ENCODE measurements at regions not wholly inside any gene's neighbourhood (a gene's known extent, or its start where the extent isn't known, plus 50 kb on each side); places are given as distances from the start of the nearest gene placed in this dataset.

GRCh38 chr6:91376686-91377085, 789.8 kb upstream of the MAP3K7 start:
- Histone ChIP-seq H3K27ac (ENCODE audit: low read depth, low read length) (no peak overlapping the region), H3K27me3 (ENCODE audit: control insufficient read depth in 1 of 2, insufficient read depth in 2 of 2, low read length in 2 of 2) (no peaks in the 10 kb centered on the region), H3K4me1 (ENCODE audit: control insufficient read depth in 1 of 2, insufficient read depth in 2 of 2, low read length in 2 of 2) (peaks cover 9 to 21% of the 10 kb centered on the region in 2 donors), H3K36me3 (ENCODE audit: control insufficient read depth in 1 of 2, insufficient read depth in 2 of 2, low read length in 2 of 2) (no peaks in the 10 kb centered on the region), H3K4me3 (ENCODE audit: low read depth in 1 of 2, low read length in 2 of 2) (no peak overlapping the region), H3K9me3 (ENCODE audit: control insufficient read depth in 1 of 2, low read length in 2 of 2) (no peaks in the 10 kb centered on the region), H3K9ac (ENCODE audit: low read depth in 1 of 2, low read length in 2 of 2) (no peak overlapping the region)

- Histone ChIP-seq H3K27me3 (ENCODE audit: control insufficient read depth in 1 of 2, insufficient read depth in 2 of 2, low read length in 2 of 2) (no peaks in the 10 kb centered on the region), H3K27ac (ENCODE audit: low read depth, low read length) (no peak overlapping the region), H3K9me3 (ENCODE audit: control insufficient read depth in 1 of 2, low read length in 2 of 2) (no peaks in the 10 kb centered on the region), H3K4me1 (ENCODE audit: control insufficient read depth in 1 of 2, insufficient read depth in 2 of 2, low read length in 2 of 2) (no peaks in the 10 kb centered on the region), H3K4me3 (ENCODE audit: low read depth in 1 of 2, low read length in 2 of 2) (no peak overlapping the region), H3K36me3 (ENCODE audit: control insufficient read depth in 1 of 2, insufficient read depth in 2 of 2, low read length in 2 of 2) (no peaks in the 10 kb centered on the region), H3K9ac (ENCODE audit: low read depth in 1 of 2, low read length in 2 of 2) (no peak overlapping the region)
Measured at GRCh38 chr6:91366781-91367180, 779.9 kb upstream of the MAP3K7 start.

- Histone ChIP-seq H3K9me3 (ENCODE audit: control insufficient read depth in 1 of 2, low read length in 2 of 2) (no peaks in the 10 kb centered on the region), H3K4me3 (ENCODE audit: low read depth in 1 of 2, low read length in 2 of 2) (no peak overlapping the region), H3K27me3 (ENCODE audit: control insufficient read depth in 1 of 2, insufficient read depth in 2 of 2, low read length in 2 of 2) (no peaks in the 10 kb centered on the region), H3K27ac (ENCODE audit: low read depth, low read length) (no peak overlapping the region), H3K36me3 (ENCODE audit: control insufficient read depth in 1 of 2, insufficient read depth in 2 of 2, low read length in 2 of 2) (no peaks in the 10 kb centered on the region), H3K4me1 (ENCODE audit: control insufficient read depth in 1 of 2, insufficient read depth in 2 of 2, low read length in 2 of 2) (no peaks in the 10 kb centered on the region), H3K9ac (ENCODE audit: low read depth in 1 of 2, low read length in 2 of 2) (no peak overlapping the region)
Measured at GRCh38 chr6:91358986-91359385, 772.1 kb upstream of the MAP3K7 start.

- H3K27me3 ChIP-seq (ENCODE audit: control insufficient read depth in 1 of 2, insufficient read depth in 2 of 2, low read length in 2 of 2) = no peaks in the 10 kb centered on the region
- no peak overlapping the region for H3K4me3 ChIP-seq (ENCODE audit: low read depth in 1 of 2, low read length in 2 of 2)
- H3K36me3 ChIP-seq (ENCODE audit: control insufficient read depth in 1 of 2, insufficient read depth in 2 of 2, low read length in 2 of 2) = no peaks in the 10 kb centered on the region
- H3K27ac ChIP-seq (ENCODE audit: low read depth, low read length) = no peak overlapping the region
- no peaks in the 10 kb centered on the region for H3K9me3 ChIP-seq (ENCODE audit: control insufficient read depth in 1 of 2, low read length in 2 of 2)
- no peaks in the 10 kb centered on the region for H3K4me1 ChIP-seq (ENCODE audit: control insufficient read depth in 1 of 2, insufficient read depth in 2 of 2, low read length in 2 of 2)
- no peak overlapping the region for H3K9ac ChIP-seq (ENCODE audit: low read depth in 1 of 2, low read length in 2 of 2)
Measured at GRCh38 chr6:91352878-91353277, 766.0 kb upstream of the MAP3K7 start.

- H3K9ac ChIP-seq (ENCODE audit: low read depth in 1 of 2, low read length in 2 of 2) = no peak overlapping the region
- no peak overlapping the region for H3K27ac ChIP-seq (ENCODE audit: low read depth, low read length)
- H3K4me1 ChIP-seq (ENCODE audit: control insufficient read depth in 1 of 2, insufficient read depth in 2 of 2, low read length in 2 of 2) = no peaks in the 10 kb centered on the region
- no peaks in the 10 kb centered on the region for H3K27me3 ChIP-seq (ENCODE audit: control insufficient read depth in 1 of 2, insufficient read depth in 2 of 2, low read length in 2 of 2)
- no peak overlapping the region for H3K4me3 ChIP-seq (ENCODE audit: low read depth in 1 of 2, low read length in 2 of 2)
- no peaks in the 10 kb centered on the region for H3K36me3 ChIP-seq (ENCODE audit: control insufficient read depth in 1 of 2, insufficient read depth in 2 of 2, low read length in 2 of 2)
- H3K9me3 ChIP-seq (ENCODE audit: control insufficient read depth in 1 of 2, low read length in 2 of 2) = no peaks in the 10 kb centered on the region
Measured at GRCh38 chr6:91352321-91352720, 765.4 kb upstream of the MAP3K7 start.

GRCh38 chr6:91350146-91350908, 763.5 kb upstream of the MAP3K7 start:
- no peaks in the 10 kb centered on the region for H3K27me3 ChIP-seq (ENCODE audit: control insufficient read depth in 1 of 2, insufficient read depth in 2 of 2, low read length in 2 of 2)
- H3K4me1 ChIP-seq (ENCODE audit: control insufficient read depth in 1 of 2, insufficient read depth in 2 of 2, low read length in 2 of 2) = no peaks in the 10 kb centered on the region
- H3K9me3 ChIP-seq (ENCODE audit: control insufficient read depth in 1 of 2, low read length in 2 of 2) = no peaks in the 10 kb centered on the region

GRCh38 chr6:91341473-91341872, 754.6 kb upstream of the MAP3K7 start:
- Histone ChIP-seq H3K4me3 (ENCODE audit: low read depth in 1 of 2, low read length in 2 of 2) (no peak overlapping the region), H3K27me3 (ENCODE audit: control insufficient read depth in 1 of 2, insufficient read depth in 2 of 2, low read length in 2 of 2) (no peaks in the 10 kb centered on the region), H3K36me3 (ENCODE audit: control insufficient read depth in 1 of 2, insufficient read depth in 2 of 2, low read length in 2 of 2) (no peaks in the 10 kb centered on the region), H3K27ac (ENCODE audit: low read depth, low read length) (no peak overlapping the region), H3K9me3 (ENCODE audit: control insufficient read depth in 1 of 2, low read length in 2 of 2) (no peaks in the 10 kb centered on the region), H3K4me1 (ENCODE audit: control insufficient read depth in 1 of 2, insufficient read depth in 2 of 2, low read length in 2 of 2) (no peaks in the 10 kb centered on the region), H3K9ac (ENCODE audit: low read depth in 1 of 2, low read length in 2 of 2) (no peak overlapping the region)

More at GRCh38 chr6:91350146-91350908, 763.5 kb upstream of the MAP3K7 start:
- no peak overlapping the region for H3K27ac ChIP-seq (ENCODE audit: low read depth, low read length)
- H3K9ac ChIP-seq (ENCODE audit: low read depth in 1 of 2, low read length in 2 of 2) = no peak overlapping the region
- no peak overlapping the region for H3K4me3 ChIP-seq (ENCODE audit: low read depth in 1 of 2, low read length in 2 of 2)
- H3K36me3 ChIP-seq (ENCODE audit: control insufficient read depth in 1 of 2, insufficient read depth in 2 of 2, low read length in 2 of 2) = no peaks in the 10 kb centered on the region

GRCh38 chr6:91340896-91341395, 754.1 kb upstream of the MAP3K7 start:
- Histone ChIP-seq H3K36me3 (ENCODE audit: control insufficient read depth in 1 of 2, insufficient read depth in 2 of 2, low read length in 2 of 2) (no peaks in the 10 kb centered on the region), H3K27ac (ENCODE audit: low read depth, low read length) (no peak overlapping the region), H3K4me3 (ENCODE audit: low read depth in 1 of 2, low read length in 2 of 2) (no peak overlapping the region), H3K4me1 (ENCODE audit: control insufficient read depth in 1 of 2, insufficient read depth in 2 of 2, low read length in 2 of 2) (no peaks in the 10 kb centered on the region), H3K9ac (ENCODE audit: low read depth in 1 of 2, low read length in 2 of 2) (no peak overlapping the region), H3K9me3 (ENCODE audit: control insufficient read depth in 1 of 2, low read length in 2 of 2) (no peaks in the 10 kb centered on the region), H3K27me3 (ENCODE audit: control insufficient read depth in 1 of 2, insufficient read depth in 2 of 2, low read length in 2 of 2) (no peaks in the 10 kb centered on the region)

GRCh38 chr6:91337967-91338366, 751.1 kb upstream of the MAP3K7 start:
- no peaks in the 10 kb centered on the region for H3K4me1 ChIP-seq (ENCODE audit: control insufficient read depth in 1 of 2, insufficient read depth in 2 of 2, low read length in 2 of 2)
- no peak overlapping the region for H3K4me3 ChIP-seq (ENCODE audit: low read depth in 1 of 2, low read length in 2 of 2)
- no peak overlapping the region for H3K27ac ChIP-seq (ENCODE audit: low read depth, low read length)
- no peaks in the 10 kb centered on the region for H3K9me3 ChIP-seq (ENCODE audit: control insufficient read depth in 1 of 2, low read length in 2 of 2)
- H3K27me3 ChIP-seq (ENCODE audit: control insufficient read depth in 1 of 2, insufficient read depth in 2 of 2, low read length in 2 of 2) = no peaks in the 10 kb centered on the region
- H3K36me3 ChIP-seq (ENCODE audit: control insufficient read depth in 1 of 2, insufficient read depth in 2 of 2, low read length in 2 of 2) = no peaks in the 10 kb centered on the region
- H3K9ac ChIP-seq (ENCODE audit: low read depth in 1 of 2, low read length in 2 of 2) = no peak overlapping the region

- H3K27me3 ChIP-seq (ENCODE audit: control insufficient read depth in 1 of 2, insufficient read depth in 2 of 2, low read length in 2 of 2) = no peaks in the 10 kb centered on the region
Measured at GRCh38 chr6:91330896-91331295, 744.0 kb upstream of the MAP3K7 start.

More at GRCh38 chr6:91330896-91331295, 744.0 kb upstream of the MAP3K7 start:
- H3K9me3 ChIP-seq (ENCODE audit: control insufficient read depth in 1 of 2, low read length in 2 of 2) = no peaks in the 10 kb centered on the region
- H3K4me3 ChIP-seq (ENCODE audit: low read depth in 1 of 2, low read length in 2 of 2) = no peak overlapping the region
- H3K36me3 ChIP-seq (ENCODE audit: control insufficient read depth in 1 of 2, insufficient read depth in 2 of 2, low read length in 2 of 2) = no peaks in the 10 kb centered on the region
- H3K27ac ChIP-seq (ENCODE audit: low read depth, low read length) = no peak overlapping the region
- no peaks in the 10 kb centered on the region for H3K4me1 ChIP-seq (ENCODE audit: control insufficient read depth in 1 of 2, insufficient read depth in 2 of 2, low read length in 2 of 2)
- no peak overlapping the region for H3K9ac ChIP-seq (ENCODE audit: low read depth in 1 of 2, low read length in 2 of 2)
